ENCODE measurements at regions not wholly inside any gene's neighbourhood (a gene's known extent, or its start where the extent isn't known, plus 50 kb on each side); places are given as distances from the start of the nearest gene placed in this dataset.

DNA sequence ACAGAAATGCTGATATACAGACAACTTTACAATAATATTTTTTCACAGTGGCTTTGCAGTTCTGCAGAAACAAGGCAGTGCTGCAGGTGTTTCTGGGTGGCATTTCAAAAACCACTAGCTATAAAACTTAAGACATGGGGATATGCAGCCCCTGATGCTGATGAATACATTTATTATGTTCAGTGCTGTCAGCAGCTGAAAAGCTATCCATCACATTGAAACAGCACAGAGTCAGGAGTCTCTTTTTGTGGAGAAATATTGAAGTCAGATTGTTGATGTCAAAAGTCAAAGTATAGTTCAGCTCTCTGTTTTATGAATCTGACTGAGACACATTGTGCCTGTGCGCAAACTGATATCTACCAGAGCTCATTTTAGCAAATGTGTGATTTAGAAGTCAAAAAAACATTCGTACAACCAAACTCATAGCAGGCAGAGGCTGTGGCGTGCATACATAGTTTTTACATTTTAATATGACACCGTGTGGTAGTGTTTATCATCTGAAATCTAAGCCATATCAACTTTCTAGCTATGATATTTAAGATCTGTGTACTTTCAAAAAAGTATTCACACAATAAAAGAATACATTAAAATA is 467.6 kb downstream of the PRKD1 start:
- no peaks in the 10 kb centered on the region for H3K9me3 ChIP-seq
- no peak for DNase-seq
- no peaks in the 10 kb centered on the region for H3K36me3 ChIP-seq
- H3K27me3 ChIP-seq = no peaks in the 10 kb centered on the region
- no peak overlapping the region for H3K4me3 ChIP-seq

DNA sequence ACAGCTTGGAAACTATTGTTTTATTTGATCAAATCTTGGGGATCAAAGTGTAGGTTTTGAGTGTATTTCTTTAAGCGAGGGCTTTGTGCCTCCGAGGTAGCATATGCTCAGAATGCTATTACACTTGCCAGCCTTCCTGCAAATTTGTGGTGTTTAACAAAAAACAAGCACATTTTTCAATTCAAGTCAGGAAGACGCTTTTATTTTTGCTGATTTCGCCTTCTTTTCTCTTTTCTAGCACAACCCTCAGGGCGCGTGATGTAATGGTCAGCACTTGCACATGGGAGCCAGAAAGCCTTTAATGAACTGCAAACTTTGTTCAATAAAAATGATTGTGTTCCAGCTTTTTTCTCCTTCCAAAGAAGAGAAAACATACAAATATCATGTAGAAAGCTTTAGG is 466.5 kb downstream of the PRKD1 start:
- Histone ChIP-seq H3K36me3 (no peaks in the 10 kb centered on the region), H3K9me3 (no peaks in the 10 kb centered on the region), H3K4me3 (no peak overlapping the region), H3K27me3 (no peaks in the 10 kb centered on the region)
- DNase-seq = no peak

DNA sequence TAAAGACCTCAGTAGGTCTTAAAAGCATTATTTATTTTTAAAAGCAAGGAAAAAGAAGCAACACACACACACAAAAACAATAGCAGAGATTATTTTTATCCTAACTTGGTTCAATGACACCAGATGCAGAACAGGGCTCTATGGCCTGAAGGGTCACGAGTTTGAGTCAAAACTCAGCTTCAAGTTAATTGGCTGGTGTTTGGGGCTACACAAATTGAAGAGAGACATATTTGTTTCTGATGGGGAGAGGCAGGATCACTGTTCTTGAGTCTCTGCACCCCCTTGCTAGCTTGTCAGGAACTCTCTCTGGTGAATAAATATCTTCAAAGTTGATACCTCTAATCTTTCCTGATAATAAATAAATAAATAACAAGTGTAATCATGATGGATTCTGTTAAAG is 466.1 kb downstream of the PRKD1 start:
- Histone ChIP-seq H3K36me3 (no peaks in the 10 kb centered on the region), H3K9me3 (no peaks in the 10 kb centered on the region), H3K4me3 (no peak overlapping the region), H3K27me3 (no peaks in the 10 kb centered on the region)
- DNase-seq = no peak

DNA sequence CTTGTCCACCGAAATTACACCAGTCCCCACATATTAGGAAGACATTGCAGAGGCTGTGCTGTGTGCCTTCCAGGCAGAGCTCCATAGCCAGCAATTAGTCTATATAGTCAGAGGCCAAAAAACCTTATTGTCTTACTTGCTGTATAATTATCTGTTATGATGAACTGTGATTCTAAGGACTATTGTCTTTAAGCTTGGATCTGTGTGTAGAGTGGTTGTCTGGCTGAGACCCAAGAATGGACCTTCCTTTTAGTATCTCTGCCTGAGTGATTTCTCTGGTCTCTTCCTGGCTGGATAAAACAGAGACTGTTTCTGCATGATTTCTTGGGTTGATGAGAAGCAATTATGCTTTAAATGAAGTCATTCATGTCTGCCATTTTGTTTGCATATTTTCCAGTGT is 465.3 kb downstream of the PRKD1 start:
- no peak for DNase-seq
- H3K9me3 ChIP-seq = no peaks in the 10 kb centered on the region
- H3K36me3 ChIP-seq = no peaks in the 10 kb centered on the region
- no peak overlapping the region for H3K4me3 ChIP-seq
- no peaks in the 10 kb centered on the region for H3K27me3 ChIP-seq

DNA sequence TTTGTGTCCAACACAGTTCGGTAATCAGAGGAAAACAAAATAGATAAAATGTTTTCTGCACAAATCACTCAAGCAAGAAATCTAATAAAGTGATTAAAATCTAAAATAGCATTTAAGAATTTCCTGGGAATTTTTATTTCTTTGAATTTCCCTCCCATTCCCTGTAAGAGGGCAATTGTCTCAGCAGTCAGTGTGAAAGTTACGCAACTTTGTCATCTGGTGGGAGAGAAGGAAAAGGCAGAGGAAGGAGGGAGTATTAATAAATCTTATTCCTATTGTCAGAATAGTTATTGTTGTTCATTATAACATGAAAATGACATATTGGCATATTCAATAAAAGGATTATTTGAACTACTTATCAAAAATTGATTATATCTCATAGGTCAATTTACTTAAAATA is 464.9 kb downstream of the PRKD1 start:
- no peak for DNase-seq
- no peak overlapping the region for H3K4me3 ChIP-seq

DNA sequence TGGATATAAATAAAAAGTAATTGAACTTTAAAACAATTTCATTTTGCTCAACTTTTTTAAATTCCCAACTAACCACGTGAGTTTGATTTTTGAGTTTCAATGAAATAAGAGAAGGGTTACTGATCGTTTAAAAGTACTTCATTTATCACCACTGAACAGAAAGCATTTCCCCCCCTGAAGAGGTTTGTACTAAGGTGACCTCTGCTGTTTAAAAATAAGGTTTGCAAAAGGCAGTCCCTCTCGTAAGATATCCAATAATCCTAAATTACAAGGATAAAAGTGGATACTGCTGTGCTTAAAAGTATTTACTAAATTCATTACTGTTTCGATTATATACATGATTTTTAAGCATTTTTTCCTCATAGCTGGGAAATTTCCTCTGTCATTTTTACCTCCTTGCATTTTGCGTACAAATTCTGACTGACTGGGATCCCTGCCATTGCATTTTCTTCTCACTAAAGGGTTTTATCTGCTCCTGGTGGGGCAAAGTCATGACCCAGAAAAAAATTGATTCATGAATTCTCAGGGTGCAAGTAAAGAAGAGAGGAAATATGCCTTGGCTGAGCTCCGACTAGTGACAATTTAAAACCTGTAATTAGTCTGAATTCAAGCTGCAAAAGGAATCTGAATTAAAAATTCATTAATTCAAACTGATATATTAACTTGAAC is 463.8 kb downstream of the PRKD1 start:
- H3K36me3 ChIP-seq = no peaks in the 10 kb centered on the region
- H3K4me3 ChIP-seq = no peak overlapping the region
- no peaks in the 10 kb centered on the region for H3K27me3 ChIP-seq
- H3K9me3 ChIP-seq = no peaks in the 10 kb centered on the region
- no peak for DNase-seq

More for the DNA sequence above, 464.9 kb downstream of the PRKD1 start:
- H3K9me3 ChIP-seq = no peaks in the 10 kb centered on the region
- H3K36me3 ChIP-seq = no peaks in the 10 kb centered on the region
- H3K27me3 ChIP-seq = no peaks in the 10 kb centered on the region

DNA sequence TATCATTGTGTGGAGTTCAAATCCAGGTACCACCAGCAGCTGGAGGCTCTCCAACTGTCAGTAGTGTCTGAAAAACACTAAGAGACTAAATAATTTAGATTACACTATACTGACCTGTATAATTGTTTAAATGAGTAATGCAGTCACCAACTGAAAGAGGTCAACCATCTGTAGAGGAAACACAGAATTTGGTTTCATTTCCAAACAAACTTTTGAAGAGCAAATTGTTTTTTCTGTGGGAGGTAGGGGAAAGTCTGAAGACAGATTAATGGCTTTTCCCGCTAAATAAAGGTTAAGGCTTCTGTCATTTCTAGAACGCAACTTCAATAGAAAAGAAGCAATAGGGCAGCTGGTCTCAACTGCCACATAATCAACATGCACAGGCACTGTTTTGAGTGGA is 462.6 kb downstream of the PRKD1 start:
- Histone ChIP-seq H3K27me3 (no peaks in the 10 kb centered on the region), H3K9me3 (no peaks in the 10 kb centered on the region)
- no peak for DNase-seq

DNA sequence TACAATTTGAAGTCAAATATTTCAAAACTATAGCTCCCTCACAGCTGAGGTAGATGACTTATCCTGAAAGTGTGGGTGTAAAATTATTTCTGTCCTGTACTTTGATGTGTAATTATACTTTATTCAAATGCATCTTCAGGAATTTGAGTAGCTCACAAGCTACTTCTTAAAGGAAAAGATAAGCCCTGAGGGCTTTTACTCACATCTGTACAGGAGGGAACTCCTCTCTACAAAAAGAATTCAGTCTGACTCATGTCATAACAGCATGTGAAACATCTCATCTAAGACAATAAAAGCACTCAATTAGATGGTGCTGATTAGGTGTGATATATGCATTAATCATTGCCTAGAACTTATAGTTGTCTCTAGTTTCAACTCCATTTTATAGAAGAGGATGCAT is 452.0 kb downstream of the PRKD1 start:
- no peak for DNase-seq
- H3K9me3 ChIP-seq = no peaks in the 10 kb centered on the region
- no peaks in the 10 kb centered on the region for H3K27me3 ChIP-seq
- H3K36me3 ChIP-seq = no peaks in the 10 kb centered on the region
- H3K4me3 ChIP-seq = no peak overlapping the region

More for the DNA sequence above, 462.6 kb downstream of the PRKD1 start:
- Histone ChIP-seq H3K4me3 (no peak overlapping the region), H3K36me3 (no peaks in the 10 kb centered on the region)

DNA sequence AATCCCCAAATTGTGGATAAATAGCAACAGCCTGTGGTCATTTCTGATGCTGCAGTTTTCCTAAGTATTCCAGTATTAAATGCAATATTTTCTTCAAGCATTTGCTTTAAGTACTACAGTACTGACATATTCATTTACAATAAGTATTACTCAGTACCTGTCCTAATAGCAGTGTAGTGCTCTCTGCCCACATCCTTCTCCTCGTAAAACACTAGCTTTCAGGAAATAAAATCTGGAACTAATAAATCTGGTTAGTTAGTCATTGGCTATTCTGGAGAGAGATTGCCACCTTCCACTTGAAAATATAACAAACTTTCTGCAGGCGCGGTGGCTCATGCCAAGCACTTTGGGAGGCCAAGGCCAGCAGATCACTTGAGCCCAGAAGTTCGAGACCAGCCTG is 441.5 kb downstream of the PRKD1 start:
- DNase-seq = peak; percentile 1
- no peaks in the 10 kb centered on the region for H3K27me3 ChIP-seq
- H3K9me3 ChIP-seq = no peaks in the 10 kb centered on the region
- no peaks in the 10 kb centered on the region for H3K36me3 ChIP-seq
- no peak overlapping the region for H3K4me3 ChIP-seq

DNA sequence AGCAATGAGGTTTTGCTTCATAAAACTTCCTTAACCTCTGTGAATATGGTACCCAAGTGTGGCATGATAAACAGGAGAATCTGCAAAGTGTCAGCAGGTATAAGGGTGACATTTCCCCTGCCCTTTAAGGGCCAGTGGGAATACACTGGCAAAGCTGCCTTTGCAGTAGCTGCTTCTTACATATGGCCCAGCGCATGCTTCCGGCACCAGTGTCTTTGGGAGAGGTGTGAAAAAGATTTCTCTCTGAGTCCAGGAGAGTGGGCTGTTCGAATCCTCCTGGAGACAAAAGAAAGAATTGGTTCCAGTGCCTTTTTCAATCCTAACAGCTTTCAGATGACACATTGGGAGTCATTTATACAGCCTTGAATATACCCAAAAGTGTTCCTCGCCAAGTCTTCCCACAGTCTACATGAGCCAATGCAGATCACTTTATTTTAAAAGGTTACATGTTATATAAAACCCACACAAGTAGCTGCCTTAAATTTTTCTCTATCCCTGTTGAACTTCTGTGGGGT is 437.7 kb downstream of the PRKD1 start:
- DNase-seq = no peak
- H3K4me3 ChIP-seq = no peak overlapping the region
- H3K9me3 ChIP-seq = no peaks in the 10 kb centered on the region
- H3K36me3 ChIP-seq = no peaks in the 10 kb centered on the region
- no peaks in the 10 kb centered on the region for H3K27me3 ChIP-seq

DNA sequence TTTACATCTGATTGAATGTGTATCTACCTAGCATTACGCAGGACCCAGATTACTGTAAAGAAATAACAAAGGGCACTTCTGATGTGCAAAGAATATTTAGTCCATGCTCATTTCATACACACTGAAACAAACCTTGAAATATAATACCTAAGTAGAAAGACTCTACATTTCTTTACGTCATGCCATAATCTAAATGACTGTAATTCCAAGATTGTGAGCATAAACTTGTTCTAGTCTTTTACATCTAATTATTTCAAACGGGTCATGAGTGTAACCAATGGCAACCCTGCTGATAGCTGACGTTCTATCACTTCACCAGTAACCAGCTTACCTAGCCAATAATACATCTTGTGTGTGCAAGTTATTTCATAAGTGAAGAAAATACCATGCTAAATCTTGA is 433.8 kb downstream of the PRKD1 start:
- H3K9me3 ChIP-seq = 0 out of 2 replicates have a peak, but pooled peaks cover 2% of the 10 kb centered on the region
- H3K4me3 ChIP-seq = no peak overlapping the region
- no peaks in the 10 kb centered on the region for H3K36me3 ChIP-seq
- H3K27me3 ChIP-seq = no peaks in the 10 kb centered on the region
- DNase-seq = no peak

DNA sequence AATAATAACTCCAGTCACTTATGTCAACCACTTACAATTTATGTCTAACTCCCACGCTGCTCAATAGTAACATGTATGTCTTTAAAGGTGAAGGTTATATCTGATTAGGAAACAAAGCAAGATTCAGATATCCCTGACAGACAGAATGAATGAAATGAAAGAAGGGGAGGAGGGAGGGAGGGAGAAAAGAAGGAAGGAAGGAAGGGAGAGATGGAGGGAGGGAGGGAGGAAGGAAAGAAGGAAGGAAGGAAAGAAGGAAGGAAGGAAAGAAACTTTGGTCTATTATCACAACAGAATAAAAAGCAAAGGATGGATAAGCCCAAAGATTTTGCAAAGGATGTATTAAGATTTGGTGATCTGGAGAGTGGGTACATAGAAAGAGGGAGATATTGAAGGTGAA is 433.3 kb downstream of the PRKD1 start:
- H3K9me3 ChIP-seq = 0 out of 2 replicates have a peak, but pooled peaks cover 2% of the 10 kb centered on the region

DNA sequence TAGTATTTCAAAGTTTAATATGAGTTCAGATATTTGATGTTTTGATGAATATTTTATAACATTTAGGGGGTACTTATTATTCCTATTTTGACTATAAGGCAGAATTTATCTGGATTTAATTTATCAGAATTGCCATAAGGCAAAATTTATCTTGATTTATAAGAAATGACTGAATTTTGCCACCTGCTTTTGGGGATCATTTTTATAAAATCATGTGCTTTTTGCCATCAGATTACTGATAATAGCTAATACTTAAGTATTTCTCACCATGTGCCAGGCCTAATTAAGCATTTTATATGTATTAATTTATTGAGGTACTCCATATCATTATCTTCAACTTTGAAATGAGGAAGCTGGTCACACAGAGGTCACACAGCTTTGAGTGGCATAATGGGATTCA is 423.7 kb downstream of the PRKD1 start:
- Histone ChIP-seq H3K9me3 (no peaks in the 10 kb centered on the region), H3K27me3 (no peaks in the 10 kb centered on the region), H3K36me3 (no peaks in the 10 kb centered on the region), H3K4me3 (no peak overlapping the region)
- DNase-seq = no peak

More for the DNA sequence above, 433.3 kb downstream of the PRKD1 start:
- DNase-seq = no peak
- Histone ChIP-seq H3K36me3 (no peaks in the 10 kb centered on the region), H3K4me3 (no peak overlapping the region), H3K27me3 (no peaks in the 10 kb centered on the region)

DNA sequence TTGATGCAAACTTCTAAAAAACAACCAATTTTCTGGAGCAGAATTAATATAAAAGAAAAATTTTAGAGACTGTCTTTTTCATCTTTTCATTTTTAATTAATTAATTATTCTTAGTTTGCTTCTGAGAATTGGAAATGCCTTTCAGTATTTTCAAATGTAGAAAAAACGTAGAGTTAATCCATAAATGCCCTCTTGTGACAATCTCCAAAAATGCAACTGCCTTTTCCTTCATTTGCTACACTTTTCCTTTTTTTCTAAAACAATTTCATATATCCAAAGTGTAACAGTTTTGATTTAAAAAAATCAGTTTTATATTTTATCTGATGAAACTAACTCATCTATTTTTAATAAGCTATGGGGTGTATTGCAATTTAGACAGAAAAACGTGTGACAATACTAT is 409.3 kb downstream of the PRKD1 start:
- Histone ChIP-seq H3K9me3 (no peaks in the 10 kb centered on the region), H3K27me3 (no peaks in the 10 kb centered on the region), H3K36me3 (no peaks in the 10 kb centered on the region), H3K4me3 (no peak overlapping the region)
- DNase-seq = no peak

DNA sequence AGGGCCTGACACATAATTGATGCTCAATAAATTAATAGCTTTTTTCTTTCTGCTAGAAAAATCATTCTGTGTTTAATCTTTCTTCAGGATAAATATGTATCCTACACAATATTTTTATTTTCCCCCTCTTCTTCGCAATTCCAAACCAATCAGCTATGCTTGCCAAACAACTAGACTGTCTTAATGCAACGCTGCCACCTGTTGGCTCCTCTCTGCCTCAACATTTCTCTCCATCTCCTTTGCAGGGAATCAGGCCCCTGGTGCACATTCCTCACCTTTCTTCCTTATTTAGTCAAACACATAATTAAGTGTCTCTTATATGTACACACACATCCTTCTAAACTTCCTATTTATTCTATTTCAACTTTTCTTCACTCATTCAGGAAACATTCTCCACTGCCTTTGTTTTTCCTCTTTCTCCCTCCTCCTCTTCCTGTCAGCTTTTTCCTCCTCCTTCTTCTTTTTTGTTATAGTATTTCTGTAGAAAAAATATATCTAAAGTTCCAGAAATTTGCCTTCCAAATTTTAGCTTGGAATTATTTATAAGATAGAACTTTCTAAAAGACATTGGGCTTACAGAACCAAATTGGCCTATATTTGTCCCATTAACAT is 406.0 kb downstream of the PRKD1 start:
- Histone ChIP-seq H3K36me3 (no peaks in the 10 kb centered on the region), H3K4me3 (no peak overlapping the region), H3K9me3 (no peaks in the 10 kb centered on the region), H3K27me3 (no peaks in the 10 kb centered on the region)
- DNase-seq = no peak
